ENCODE measurements at regions not wholly inside any gene's neighbourhood (a gene's known extent, or its start where the extent isn't known, plus 50 kb on each side); places are given as distances from the start of the nearest gene placed in this dataset.

- no peaks in the 10 kb centered on the region for H3K27me3 Mint-ChIP-seq (ENCODE audit: low read depth)
- no peaks in the 10 kb centered on the region for H3K4me1 Mint-ChIP-seq (ENCODE audit: low read depth)
- H3K4me3 Mint-ChIP-seq: no peak overlapping the region
- H3K36me3 Mint-ChIP-seq (ENCODE audit: low read depth): no peaks in the 10 kb centered on the region
- peaks cover 13% of the 10 kb centered on the region for H3K9me3 Mint-ChIP-seq
- no peak overlapping the region for H3K27ac Mint-ChIP-seq
Observed at GRCh38 chr11:116654526-116654925, 118.3 kb downstream of the BUD13 start.

GRCh38 chr11:116653206-116653605 is 119.6 kb downstream of the BUD13 start:
- Mint-ChIP-seq H3K4me1 (ENCODE audit: low read depth) (no peaks in the 10 kb centered on the region), H3K36me3 (ENCODE audit: low read depth) (no peaks in the 10 kb centered on the region), H3K27me3 (ENCODE audit: low read depth) (no peaks in the 10 kb centered on the region), H3K27ac (no peak overlapping the region), H3K4me3 (no peak overlapping the region), H3K9me3 (peaks cover 13% of the 10 kb centered on the region)

DNA sequence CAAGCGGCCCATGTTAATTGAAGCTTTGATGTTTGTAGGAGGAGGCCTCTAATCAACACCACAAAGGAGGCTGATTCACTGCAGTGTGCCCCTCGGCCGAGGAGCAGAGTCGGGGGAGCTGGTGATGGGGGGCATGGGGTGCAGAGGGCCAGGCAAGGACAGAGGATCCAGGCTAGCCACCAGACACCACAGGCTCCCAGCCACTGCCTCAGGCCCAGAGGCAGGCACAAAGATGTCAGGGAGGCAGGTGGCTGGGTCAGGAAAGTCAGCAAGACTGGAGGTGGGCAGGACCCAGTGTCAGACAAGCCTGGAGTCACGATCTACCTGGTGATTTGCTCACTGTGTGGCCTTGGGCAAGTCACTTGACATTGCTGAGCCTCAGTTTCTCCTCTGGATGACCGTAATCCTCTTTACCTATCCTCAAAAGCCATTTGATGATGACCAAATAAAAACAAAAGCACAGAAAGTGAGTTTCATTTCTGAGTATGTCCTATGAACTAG is 121.0 kb downstream of the BUD13 start:
- H3K4me1 Mint-ChIP-seq (ENCODE audit: low read depth): no peaks in the 10 kb centered on the region
- H3K9me3 Mint-ChIP-seq: peaks cover 13% of the 10 kb centered on the region
- H3K4me3 Mint-ChIP-seq: no peak overlapping the region
- H3K27ac Mint-ChIP-seq: no peak overlapping the region
- H3K27me3 Mint-ChIP-seq (ENCODE audit: low read depth): no peaks in the 10 kb centered on the region
- no peaks in the 10 kb centered on the region for H3K36me3 Mint-ChIP-seq (ENCODE audit: low read depth)

GRCh38 chr11:116651098-116651736 is 121.6 kb downstream of the BUD13 start:
- H3K4me3 Mint-ChIP-seq: no peak overlapping the region
- no peaks in the 10 kb centered on the region for H3K36me3 Mint-ChIP-seq (ENCODE audit: low read depth)
- no peaks in the 10 kb centered on the region for H3K27me3 Mint-ChIP-seq (ENCODE audit: low read depth)

DNA sequence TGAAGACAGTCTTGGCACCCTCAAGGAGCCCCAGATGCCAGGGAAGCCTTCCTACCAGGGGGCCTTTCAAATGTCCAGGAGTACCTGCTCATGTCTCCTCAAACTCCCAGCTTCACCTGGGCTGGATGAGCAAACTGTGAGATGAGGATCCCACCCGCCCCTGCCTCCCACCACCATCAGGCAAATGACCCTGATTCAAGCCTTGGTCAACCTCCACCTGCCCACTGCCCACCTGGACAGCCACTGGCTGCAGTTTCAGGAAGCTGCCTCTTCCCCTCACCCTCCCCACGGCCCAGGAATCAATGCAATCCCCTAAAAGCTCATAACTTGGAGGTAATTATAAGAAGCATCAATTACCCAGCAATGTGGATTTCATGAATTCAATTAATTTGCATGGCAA is 122.7 kb downstream of the BUD13 start:
- no peak overlapping the region for H3K4me3 Mint-ChIP-seq
- no peaks in the 10 kb centered on the region for H3K4me1 Mint-ChIP-seq (ENCODE audit: low read depth)
- peaks cover 7% of the 10 kb centered on the region for H3K9me3 Mint-ChIP-seq
- no peaks in the 10 kb centered on the region for H3K27me3 Mint-ChIP-seq (ENCODE audit: low read depth)
- no peaks in the 10 kb centered on the region for H3K36me3 Mint-ChIP-seq (ENCODE audit: low read depth)
- H3K27ac Mint-ChIP-seq: no peak overlapping the region

More at GRCh38 chr11:116651098-116651736, 121.6 kb downstream of the BUD13 start:
- no peak overlapping the region for H3K27ac Mint-ChIP-seq
- H3K4me1 Mint-ChIP-seq (ENCODE audit: low read depth): no peaks in the 10 kb centered on the region
- peaks cover 13% of the 10 kb centered on the region for H3K9me3 Mint-ChIP-seq

- H3K9me3 Mint-ChIP-seq: no peaks in the 10 kb centered on the region
- H3K36me3 Mint-ChIP-seq (ENCODE audit: low read depth): no peaks in the 10 kb centered on the region
- no peak overlapping the region for H3K27ac Mint-ChIP-seq
- no peaks in the 10 kb centered on the region for H3K27me3 Mint-ChIP-seq (ENCODE audit: low read depth)
- no peak overlapping the region for H3K4me3 Mint-ChIP-seq
- H3K4me1 Mint-ChIP-seq (ENCODE audit: low read depth): no peaks in the 10 kb centered on the region
Observed at GRCh38 chr11:116649268-116649667, 123.5 kb downstream of the BUD13 start.

DNA sequence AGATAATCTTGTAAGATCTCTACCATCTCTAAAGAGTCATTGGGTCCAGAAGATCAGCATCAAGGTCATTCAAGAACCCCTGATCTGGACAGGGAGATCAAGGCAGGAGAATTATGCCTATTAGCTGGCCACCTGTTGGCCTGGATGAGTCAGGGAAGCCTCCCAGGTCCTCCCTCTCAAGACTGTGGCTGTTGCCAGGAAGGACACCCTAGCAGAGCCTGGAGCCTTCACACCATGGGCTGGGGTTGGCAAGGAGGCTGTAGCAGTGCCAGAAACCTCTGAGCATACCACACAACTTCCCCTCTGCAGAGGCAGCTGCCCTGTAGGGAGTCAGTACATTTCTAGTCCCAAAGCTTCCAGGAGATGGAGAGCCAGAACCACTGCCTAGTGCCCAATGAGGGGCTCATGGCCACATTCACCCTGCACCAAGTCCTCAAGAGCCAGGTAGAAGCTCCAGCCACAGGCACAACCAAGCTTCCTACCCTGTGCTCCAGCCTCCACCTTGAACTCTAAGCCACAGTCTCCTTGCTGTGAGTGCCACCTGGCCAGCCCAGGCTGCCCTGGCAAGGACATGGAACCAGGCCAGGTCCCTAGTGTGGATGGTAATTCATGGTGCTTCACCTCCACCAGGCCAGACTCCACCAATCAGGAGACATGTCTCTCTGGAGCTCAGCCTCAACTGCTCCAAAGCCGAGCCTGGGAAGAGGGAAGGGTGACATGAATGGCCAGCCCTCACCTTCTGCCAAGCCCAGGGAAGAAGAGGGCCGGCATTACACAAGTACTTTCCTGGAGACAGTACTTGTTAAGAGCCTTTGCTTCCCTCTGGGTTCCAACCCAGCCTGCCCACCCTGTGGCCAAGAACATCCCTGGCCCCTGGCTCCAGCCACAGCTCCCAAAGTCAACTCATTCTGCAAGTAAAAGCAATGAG is 124.3 kb downstream of the BUD13 start:
- Mint-ChIP-seq H3K9me3 (no peaks in the 10 kb centered on the region), H3K36me3 (ENCODE audit: low read depth) (no peaks in the 10 kb centered on the region), H3K27ac (no peak overlapping the region)

DNA sequence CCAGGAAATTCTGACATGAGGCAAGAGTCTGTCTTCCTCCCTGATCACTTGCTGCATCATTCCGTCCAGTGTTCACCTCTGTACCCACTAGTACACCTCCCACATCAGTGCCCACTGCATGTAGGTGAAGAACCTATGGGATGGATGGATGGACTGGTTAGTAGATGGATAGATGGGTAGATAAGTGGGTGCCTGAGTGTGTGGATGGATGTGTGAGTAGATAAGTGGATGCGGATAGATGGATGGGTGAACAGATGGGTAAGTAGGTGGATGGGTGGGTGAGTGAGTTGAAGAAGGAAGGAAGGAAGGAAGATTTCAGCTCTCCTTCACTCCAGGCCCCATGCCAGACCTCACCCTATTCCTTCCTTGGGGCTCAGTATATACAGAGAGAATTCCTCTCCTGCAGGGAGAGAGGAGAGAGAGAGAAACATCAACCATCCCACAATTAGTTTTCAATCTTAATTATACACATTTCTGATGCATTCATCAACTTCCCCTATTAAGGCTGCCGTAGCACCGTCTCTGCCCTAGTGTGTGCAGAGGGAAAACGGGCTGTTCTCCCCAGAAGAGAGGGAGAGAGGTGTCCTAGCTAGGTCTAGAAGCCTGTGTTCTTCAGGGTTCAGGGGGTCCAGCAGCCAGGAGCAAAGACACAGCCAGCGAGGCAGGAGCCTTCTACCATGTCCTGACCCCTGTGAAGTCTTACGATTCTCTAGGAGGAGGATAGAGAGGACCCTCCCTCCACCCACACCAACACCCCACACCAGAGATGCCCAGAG is 125.3 kb downstream of the BUD13 start:
- no peaks in the 10 kb centered on the region for H3K9me3 Mint-ChIP-seq
- no peak overlapping the region for H3K4me3 Mint-ChIP-seq
- H3K27ac Mint-ChIP-seq: no peak overlapping the region
- no peaks in the 10 kb centered on the region for H3K4me1 Mint-ChIP-seq (ENCODE audit: low read depth)
- no peaks in the 10 kb centered on the region for H3K36me3 Mint-ChIP-seq (ENCODE audit: low read depth)
- peaks cover 4% of the 10 kb centered on the region for H3K27me3 Mint-ChIP-seq (ENCODE audit: low read depth)

More for the DNA sequence above, 124.3 kb downstream of the BUD13 start:
- Mint-ChIP-seq H3K27me3 (ENCODE audit: low read depth) (peaks cover 4% of the 10 kb centered on the region), H3K4me3 (no peak overlapping the region), H3K4me1 (ENCODE audit: low read depth) (no peaks in the 10 kb centered on the region)

DNA sequence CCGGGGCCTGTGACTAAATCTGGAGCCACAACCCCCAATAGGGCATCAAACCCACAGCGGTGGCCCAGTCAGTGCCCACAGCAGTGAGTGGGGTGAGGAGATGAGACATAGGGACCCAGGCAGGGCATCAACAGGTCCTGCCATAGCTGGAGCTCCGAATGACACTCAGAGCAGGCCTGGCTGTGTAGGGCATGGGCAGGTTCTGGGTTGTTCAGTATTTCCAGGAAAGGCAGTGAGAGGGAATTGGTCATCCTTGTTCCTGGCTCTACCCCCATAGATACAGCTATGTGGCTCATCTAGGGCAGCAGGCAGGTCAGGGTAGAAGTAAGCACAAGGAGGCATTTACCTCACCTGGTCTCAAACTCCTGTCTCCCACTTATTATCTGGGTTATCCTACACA is 126.6 kb downstream of the BUD13 start:
- Mint-ChIP-seq H3K27me3 (ENCODE audit: low read depth) (peaks cover 4% of the 10 kb centered on the region), H3K4me1 (ENCODE audit: low read depth) (no peaks in the 10 kb centered on the region), H3K4me3 (no peak overlapping the region), H3K9me3 (no peaks in the 10 kb centered on the region), H3K36me3 (ENCODE audit: low read depth) (no peaks in the 10 kb centered on the region), H3K27ac (no peak overlapping the region)

- Mint-ChIP-seq H3K27ac (no peak overlapping the region), H3K4me1 (ENCODE audit: low read depth) (no peaks in the 10 kb centered on the region), H3K4me3 (no peak overlapping the region), H3K36me3 (ENCODE audit: low read depth) (no peaks in the 10 kb centered on the region), H3K27me3 (ENCODE audit: low read depth) (peaks cover 4% of the 10 kb centered on the region), H3K9me3 (no peaks in the 10 kb centered on the region)
Observed at GRCh38 chr11:116644941-116645305, 127.9 kb downstream of the BUD13 start.

GRCh38 chr11:116644201-116644940 is 128.4 kb downstream of the BUD13 start:
- Mint-ChIP-seq H3K4me1 (ENCODE audit: low read depth) (no peaks in the 10 kb centered on the region), H3K9me3 (no peaks in the 10 kb centered on the region), H3K27ac (no peak overlapping the region), H3K36me3 (ENCODE audit: low read depth) (no peaks in the 10 kb centered on the region), H3K4me3 (no peak overlapping the region), H3K27me3 (ENCODE audit: low read depth) (peaks cover 4% of the 10 kb centered on the region)

DNA sequence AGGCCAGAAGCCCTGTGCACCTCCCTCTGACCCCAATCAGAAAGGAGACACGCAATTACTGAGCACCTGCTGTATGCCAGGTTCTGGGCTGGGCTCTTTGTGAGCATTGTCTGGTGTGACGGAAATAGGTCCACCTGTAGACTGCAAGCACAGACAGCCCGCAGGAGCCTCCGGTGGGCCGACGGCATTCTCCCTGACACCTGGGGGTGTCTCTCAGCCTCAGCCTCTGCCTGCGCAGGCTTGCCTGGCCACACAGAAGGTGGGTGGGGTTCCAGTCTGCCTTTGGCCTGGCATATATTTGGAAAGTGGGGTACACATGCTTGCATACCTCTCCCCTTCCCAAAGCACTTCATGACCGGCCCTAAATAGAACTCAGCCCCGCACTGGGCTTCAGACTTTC is 129.3 kb downstream of the BUD13 start:
- Mint-ChIP-seq H3K4me1 (ENCODE audit: low read depth) (no peaks in the 10 kb centered on the region), H3K9me3 (no peaks in the 10 kb centered on the region), H3K36me3 (ENCODE audit: low read depth) (no peaks in the 10 kb centered on the region), H3K4me3 (no peak overlapping the region), H3K27ac (no peak overlapping the region), H3K27me3 (ENCODE audit: low read depth) (peaks cover 4% of the 10 kb centered on the region)

- Mint-ChIP-seq H3K27ac (no peak overlapping the region), H3K4me1 (ENCODE audit: low read depth) (no peaks in the 10 kb centered on the region), H3K4me3 (no peak overlapping the region), H3K36me3 (ENCODE audit: low read depth) (no peaks in the 10 kb centered on the region), H3K27me3 (ENCODE audit: low read depth) (peaks cover 4% of the 10 kb centered on the region), H3K9me3 (no peaks in the 10 kb centered on the region)
Observed at GRCh38 chr11:116642902-116643301, 129.9 kb downstream of the BUD13 start.

DNA sequence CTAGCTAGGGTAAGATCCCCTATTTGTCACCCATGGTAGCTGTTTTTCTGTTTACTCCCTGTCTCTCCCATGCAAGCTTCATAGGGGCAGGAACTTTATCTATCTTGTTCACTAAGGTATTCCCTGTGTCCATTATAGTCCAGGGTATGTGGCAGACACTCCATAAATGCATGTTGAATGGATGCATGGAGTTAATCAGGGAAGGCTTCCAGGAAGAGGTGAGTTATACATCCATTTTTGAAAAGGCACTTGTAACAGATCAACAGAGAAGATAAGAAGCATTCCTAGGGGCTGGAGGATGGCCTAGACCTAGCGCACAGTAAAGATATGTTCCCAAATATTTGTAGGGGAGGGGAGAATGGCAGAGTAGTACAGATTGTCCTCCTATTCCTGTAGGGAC is 130.3 kb downstream of the BUD13 start:
- H3K27ac Mint-ChIP-seq: no peak overlapping the region
- peaks cover 4% of the 10 kb centered on the region for H3K27me3 Mint-ChIP-seq (ENCODE audit: low read depth)
- H3K36me3 Mint-ChIP-seq (ENCODE audit: low read depth): no peaks in the 10 kb centered on the region
- H3K9me3 Mint-ChIP-seq: no peaks in the 10 kb centered on the region
- H3K4me3 Mint-ChIP-seq: no peak overlapping the region
- no peaks in the 10 kb centered on the region for H3K4me1 Mint-ChIP-seq (ENCODE audit: low read depth)
